Trophoblast cell (in vitro differentiated cells and primary cell): ENCODE measurements at regions not wholly inside any gene's neighbourhood (a gene's known extent, or its start where the extent isn't known, plus 50 kb on each side); places are given as distances from the start of the nearest gene placed in this dataset.

ENCODE experiments used
- DNase-seq, 2 donors: peaks; one replicate each; pipeline ENCODE4 v3.0.0-alpha.2; 2016
- H2AFZ ChIP-seq: 2 replicates; pipeline ENCODE4 v1.6.1; 2013; ENCODE audit warnings: low read length, moderate library complexity, mild to moderate bottlenecking; ENCODE audit not compliant: insufficient read depth, poor library complexity
- H2AK5ac ChIP-seq: 2 replicates; pipeline ENCODE4 v1.6.1; 2013; ENCODE audit warnings: mild to moderate bottlenecking, low read length
- H2BK120ac ChIP-seq: 2 replicates; pipeline ENCODE4 v1.6.1; 2013; ENCODE audit warnings: low read length, mild to moderate bottlenecking, moderate library complexity; ENCODE audit not compliant: insufficient read depth, poor library complexity
- H2BK12ac ChIP-seq: 2 replicates; pipeline ENCODE4 v1.6.1; 2013; ENCODE audit warnings: mild to moderate bottlenecking, low read length, moderate library complexity
- H2BK5ac ChIP-seq: 2 replicates; pipeline ENCODE4 v1.6.1; 2013; ENCODE audit warnings: low read length, low read depth, moderate library complexity, mild to moderate bottlenecking; ENCODE audit not compliant: poor library complexity
- H3K14ac ChIP-seq: 2 replicates; pipeline ENCODE4 v1.6.1; 2013; ENCODE audit warnings: mild to moderate bottlenecking, low read length
- H3K18ac ChIP-seq: 2 replicates; pipeline ENCODE4 v1.6.1; 2013; ENCODE audit warnings: mild to moderate bottlenecking, low read length
- H3K23ac ChIP-seq: 2 replicates; pipeline ENCODE4 v1.6.1; 2013; ENCODE audit warnings: low read length
- H3K27ac ChIP-seq: 2 replicates; pipeline ENCODE4 v1.5.1; 2013; ENCODE audit warnings: low read depth, mild to moderate bottlenecking, inconsistent platforms, low read length, moderate library complexity
- H3K27me3 ChIP-seq: 2 replicates; pipeline ENCODE4 v1.6.1; 2013; ENCODE audit warnings: inconsistent platforms, mild to moderate bottlenecking, low read length, moderate library complexity; ENCODE audit not compliant: insufficient read depth
- H3K36me3 ChIP-seq, 2 experiments: 1 replicate in 1 of 2; 2 replicates in 1 of 2; pipeline ENCODE4 v1.6.1; 2013; ENCODE audit warnings: low read length in 2 of 2, mild to moderate bottlenecking in 2 of 2, moderate library complexity in 1 of 2; ENCODE audit not compliant: insufficient read depth in 2 of 2, control insufficient read depth in 1 of 2
- H3K4ac ChIP-seq: 2 replicates; pipeline ENCODE4 v1.6.1; 2013; ENCODE audit warnings: low read depth, mild to moderate bottlenecking, low read length, moderate library complexity
- H3K4me1 ChIP-seq, 2 experiments: 1 replicate in 1 of 2; 2 replicates in 1 of 2; pipeline ENCODE4 v1.6.1; 2013; ENCODE audit warnings: low read length in 2 of 2, mild to moderate bottlenecking in 2 of 2, moderate library complexity in 1 of 2; ENCODE audit not compliant: insufficient read depth in 2 of 2, control insufficient read depth in 1 of 2
- H3K4me2 ChIP-seq: 2 replicates; pipeline ENCODE4 v1.6.1; 2013; ENCODE audit warnings: inconsistent platforms, mild to moderate bottlenecking, low read length, moderate library complexity
- H3K4me3 ChIP-seq: 2 replicates; pipeline ENCODE4 v1.5.1; 2013; ENCODE audit warnings: mild to moderate bottlenecking, low read depth, low read length, inconsistent platforms
- H3K79me1 ChIP-seq: one replicate; pipeline ENCODE4 v1.6.1; 2013; ENCODE audit warnings: low read length
- H3K79me2 ChIP-seq: 2 replicates; pipeline ENCODE4 v1.6.1; 2013; ENCODE audit warnings: low read length, mild to moderate bottlenecking; ENCODE audit not compliant: control insufficient read depth, insufficient read depth, poor library complexity
- H3K9ac ChIP-seq: 2 replicates; pipeline ENCODE4 v1.6.1; 2013; ENCODE audit warnings: mild to moderate bottlenecking, low read length
- H3K9me3 ChIP-seq: 2 replicates; pipeline ENCODE4 v1.6.1; 2013; ENCODE audit warnings: low read depth, mild to moderate bottlenecking, control low read depth, inconsistent platforms, low read length; ENCODE audit not compliant: insufficient read depth
- H4K12ac ChIP-seq: 2 replicates; pipeline ENCODE4 v1.6.1; 2013; ENCODE audit warnings: low read depth, mild to moderate bottlenecking, low read length, moderate library complexity
- H4K8ac ChIP-seq: 2 replicates; pipeline ENCODE4 v1.6.1; 2013; ENCODE audit warnings: low read depth, mild to moderate bottlenecking, low read length, moderate library complexity
- H4K91ac ChIP-seq: one replicate; pipeline ENCODE4 v1.6.1; 2013; ENCODE audit warnings: low read depth, mild to moderate bottlenecking, low read length, moderate library complexity
- WGBS: extraction: QIAGEN DNeasy Blood & Tissue Kit; methylation state at CpG from one replicate; pipeline ENCODE4 v1.1.7; 2013; ENCODE audit warnings: missing lambda C conversion rate; ENCODE audit not compliant: insufficient read length, insufficient coverage; ENCODE audit errors: extremely low coverage; 5-methylcytosine and 5-hydroxymethylcytosine counted together

DNA sequence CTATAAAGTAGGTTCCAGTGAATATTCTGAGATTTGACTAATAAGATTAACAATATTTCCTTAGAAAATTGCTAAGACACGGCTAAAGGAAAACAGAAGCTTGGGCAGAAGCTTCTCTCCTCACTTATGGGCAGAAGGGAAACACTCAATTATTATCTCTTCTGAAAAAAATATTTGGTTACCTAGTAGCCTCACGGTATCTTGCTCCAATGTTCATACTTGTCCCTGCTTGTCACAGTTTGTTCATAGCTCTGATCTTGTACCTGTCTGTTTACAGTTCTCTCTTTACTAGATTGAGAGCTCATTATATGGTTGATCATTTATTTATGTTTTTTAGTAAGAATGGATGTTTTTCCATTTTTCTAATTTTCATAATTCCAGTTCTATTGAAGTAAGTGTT, 458.0 kb upstream of the ATP2B1 start:
- no peak overlapping the region for H2BK5ac ChIP-seq
- H2AK5ac ChIP-seq, result no peak overlapping the region
- no peak overlapping the region for H3K4me2 ChIP-seq
- no peak overlapping the region for H3K27ac ChIP-seq
- H3K9me3 ChIP-seq, result peaks cover 2% of the 10 kb centered on the region
- no peak overlapping the region for H4K8ac ChIP-seq
- H4K91ac ChIP-seq, result no peak overlapping the region
- no peak overlapping the region for H2BK12ac ChIP-seq
- H3K18ac ChIP-seq, result no peak overlapping the region
- no peaks in the 10 kb centered on the region for H3K36me3 ChIP-seq
- H3K14ac ChIP-seq, result no peak overlapping the region
- H3K27me3 ChIP-seq, result no peaks in the 10 kb centered on the region
- no peak overlapping the region for H3K4me3 ChIP-seq
- no peak overlapping the region for H2AFZ ChIP-seq
- DNase-seq, result peak; percentile 2 to 66
- no peak overlapping the region for H2BK120ac ChIP-seq
- no peak overlapping the region for H3K9ac ChIP-seq
- no peaks in the 10 kb centered on the region for H3K79me2 ChIP-seq
- no peak overlapping the region for H4K12ac ChIP-seq
- no peak overlapping the region for H3K4ac ChIP-seq
- no peak overlapping the region for H3K23ac ChIP-seq
- WGBS, result no CpG with 5 or more reads among the region's 2 CpGs
- no peaks in the 10 kb centered on the region for H3K79me1 ChIP-seq
- H3K4me1 ChIP-seq, result peaks cover 0 to 1% of the 10 kb centered on the region in 2 experiments

DNA sequence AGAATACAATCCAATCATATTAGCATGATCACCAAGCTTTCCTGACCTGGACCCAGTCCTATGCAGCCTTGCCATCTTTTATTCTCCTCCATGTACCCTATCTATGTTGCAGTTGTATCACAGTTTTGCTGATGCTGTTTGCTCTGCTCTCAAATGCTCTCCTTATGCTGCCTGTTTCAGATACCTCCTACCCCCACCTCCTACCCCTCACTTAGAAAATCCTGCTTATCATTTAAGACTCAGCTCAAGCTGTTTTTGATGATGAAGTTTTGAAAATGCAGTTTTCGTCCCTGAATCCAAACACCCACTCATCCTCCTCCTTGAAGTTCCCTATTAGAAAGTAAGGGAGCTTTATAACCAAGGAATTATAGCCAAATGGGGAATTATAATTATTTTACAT, 457.4 kb upstream of the ATP2B1 start:
- Histone ChIP-seq H3K79me2 (no peaks in the 10 kb centered on the region), H4K8ac (no peak overlapping the region), H4K12ac (no peak overlapping the region), H3K36me3 (no peaks in the 10 kb centered on the region), H4K91ac (no peak overlapping the region), H2AFZ (no peak overlapping the region), H2BK5ac (no peak overlapping the region), H3K4me2 (no peak overlapping the region), H3K14ac (no peak overlapping the region), H3K27ac (no peak overlapping the region), H3K23ac (no peak overlapping the region), H2AK5ac (no peak overlapping the region), H2BK12ac (no peak overlapping the region), H3K27me3 (no peaks in the 10 kb centered on the region), H3K9me3 (peaks cover 2% of the 10 kb centered on the region), H3K4ac (no peak overlapping the region), H3K79me1 (no peaks in the 10 kb centered on the region), H3K18ac (no peak overlapping the region), H3K4me1 (peaks cover 0 to 1% of the 10 kb centered on the region in 2 experiments), H3K4me3 (no peak overlapping the region), H2BK120ac (no peak overlapping the region), H3K9ac (no peak overlapping the region)
- DNase-seq, result no peak
- WGBS, result no CpG with 5 or more reads among the region's 1 CpG

DNA sequence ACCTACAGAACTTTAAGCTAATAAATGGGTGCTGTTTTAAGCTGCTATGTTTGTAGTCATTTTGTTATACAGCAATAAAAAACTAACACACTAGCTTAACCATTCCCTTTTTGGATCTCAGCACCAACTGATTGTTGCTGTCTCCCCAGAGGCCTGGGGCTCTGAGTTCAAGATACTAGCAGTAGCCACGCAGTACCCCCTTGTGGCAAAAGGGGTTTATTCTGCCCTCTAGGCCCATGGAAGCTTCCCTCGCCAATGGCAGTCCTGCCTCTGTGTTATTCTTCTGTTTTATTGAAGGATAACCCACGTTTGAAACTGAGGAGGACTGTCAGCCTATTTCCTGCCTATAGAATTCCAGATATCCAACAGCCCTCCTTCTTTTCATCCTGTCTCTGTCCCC, 455.3 kb upstream of the ATP2B1 start:
- H3K27me3 ChIP-seq, result no peaks in the 10 kb centered on the region
- no peak overlapping the region for H3K23ac ChIP-seq
- no peak overlapping the region for H3K4me2 ChIP-seq
- DNase-seq, result no peak
- H2AFZ ChIP-seq, result no peak overlapping the region
- no CpG with 5 or more reads among the region's 3 CpGs for WGBS
- H4K91ac ChIP-seq, result no peak overlapping the region
- no peak overlapping the region for H3K9ac ChIP-seq
- H3K79me2 ChIP-seq, result no peaks in the 10 kb centered on the region
- no peak overlapping the region for H3K18ac ChIP-seq
- H2AK5ac ChIP-seq, result no peak overlapping the region
- H3K79me1 ChIP-seq, result no peaks in the 10 kb centered on the region
- peaks cover 2% of the 10 kb centered on the region for H3K9me3 ChIP-seq
- no peaks in the 10 kb centered on the region for H3K36me3 ChIP-seq
- no peak overlapping the region for H4K12ac ChIP-seq
- no peak overlapping the region for H4K8ac ChIP-seq
- H2BK120ac ChIP-seq, result no peak overlapping the region
- H2BK12ac ChIP-seq, result no peak overlapping the region
- H3K14ac ChIP-seq, result no peak overlapping the region
- peaks cover 0 to 1% of the 10 kb centered on the region in 2 experiments for H3K4me1 ChIP-seq
- H3K27ac ChIP-seq, result no peak overlapping the region
- H2BK5ac ChIP-seq, result no peak overlapping the region
- no peak overlapping the region for H3K4me3 ChIP-seq
- H3K4ac ChIP-seq, result no peak overlapping the region

DNA sequence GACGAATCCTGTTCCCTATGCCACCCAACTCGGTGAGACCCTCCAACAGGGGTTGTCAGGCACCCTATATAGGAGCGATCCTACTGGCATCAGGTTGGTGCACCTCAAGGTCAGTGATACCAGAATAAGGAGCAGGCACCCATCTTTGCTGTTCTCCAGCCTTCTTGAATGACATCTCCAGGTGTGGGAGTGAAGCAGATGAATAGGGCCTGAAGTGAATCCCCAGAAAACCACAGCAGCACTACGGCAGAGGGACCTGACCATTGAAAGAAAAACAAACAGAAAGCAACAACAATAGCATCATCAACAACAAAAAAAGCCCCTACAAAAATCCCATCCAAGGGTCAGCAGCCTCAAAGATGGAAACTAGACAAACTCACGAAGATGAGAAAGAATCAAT, 445.2 kb upstream of the ATP2B1 start:
- Histone ChIP-seq H2BK5ac (peak overlapping the region; percentile 7), H2AK5ac (no peak overlapping the region)

More for the DNA sequence above, 445.2 kb upstream of the ATP2B1 start:
- Histone ChIP-seq H3K36me3 (no peaks in the 10 kb centered on the region), H4K91ac (no peak overlapping the region), H3K18ac (no peak overlapping the region), H3K27me3 (no peaks in the 10 kb centered on the region), H3K79me2 (no peaks in the 10 kb centered on the region), H3K9ac (no peak overlapping the region), H3K14ac (no peak overlapping the region), H2BK12ac (peak overlapping the region; percentile 41), H3K23ac (no peak overlapping the region), H2BK120ac (no peak overlapping the region), H3K4me2 (no peak overlapping the region), H3K27ac (peak overlapping the region; percentile 9), H3K4me3 (no peak overlapping the region), H4K12ac (no peak overlapping the region), H3K79me1 (peaks cover 10% of the 10 kb centered on the region), H3K4me1 (peaks cover 7 to 13% of the 10 kb centered on the region in 2 experiments), H4K8ac (no peak overlapping the region), H3K4ac (no peak overlapping the region), H3K9me3 (no peaks in the 10 kb centered on the region), H2AFZ (no peak overlapping the region)
- DNase-seq, result no peak
- WGBS, result no CpG with 5 or more reads among the region's 5 CpGs
